ENCODE measurements at regions not wholly inside any gene's neighbourhood (a gene's known extent, or its start where the extent isn't known, plus 50 kb on each side); places are given as distances from the start of the nearest gene placed in this dataset.

GRCh38 chr5:18051953-18052352 lies 417.7 kb downstream of the TAF11L14 start:
- DNase-seq = no peak

- DNase-seq = no peak
These were observed 418.3 kb downstream of the TAF11L14 start for GRCh38 chr5:18052569-18052968.

GRCh38 chr5:18057725-18058124 lies 423.5 kb downstream of the TAF11L14 start:
- no peak for DNase-seq

GRCh38 chr5:18067615-18068014 lies 433.4 kb downstream of the TAF11L14 start:
- DNase-seq = no peak

GRCh38 chr5:18068826-18069225 lies 434.6 kb downstream of the TAF11L14 start:
- no peak for DNase-seq

GRCh38 chr5:18069790-18070189 lies 435.5 kb downstream of the TAF11L14 start:
- DNase-seq = no peak

- no peak for DNase-seq
These were observed 438.3 kb downstream of the TAF11L14 start for GRCh38 chr5:18072600-18072999.

GRCh38 chr5:18074961-18075360 lies 440.7 kb downstream of the TAF11L14 start:
- DNase-seq = no peak

- no peak for DNase-seq
These were observed 443.9 kb downstream of the TAF11L14 start for GRCh38 chr5:18078157-18078556.

- DNase-seq = no peak
These were observed 445.6 kb downstream of the TAF11L14 start for GRCh38 chr5:18079831-18080230.

- DNase-seq = no peak
These were observed 453.8 kb downstream of the TAF11L14 start for GRCh38 chr5:18088020-18088579.

- no peak for DNase-seq
These were observed 455.9 kb downstream of the TAF11L14 start for GRCh38 chr5:18090177-18090576.

- DNase-seq = no peak
These were observed 456.9 kb downstream of the TAF11L14 start for GRCh38 chr5:18091142-18091541.

GRCh38 chr5:18091758-18092157 lies 457.5 kb downstream of the TAF11L14 start:
- no peak for DNase-seq

- DNase-seq = no peak
These were observed 460.8 kb downstream of the TAF11L14 start for GRCh38 chr5:18095061-18095460.

- no peak for DNase-seq
These were observed 463.6 kb downstream of the TAF11L14 start for GRCh38 chr5:18097817-18098216.

- DNase-seq = no peak
These were observed 464.4 kb downstream of the TAF11L14 start for GRCh38 chr5:18098691-18099090.

GRCh38 chr5:18099261-18099660 lies 465.0 kb downstream of the TAF11L14 start:
- no peak for DNase-seq

- no peak for DNase-seq
These were observed 467.3 kb downstream of the TAF11L14 start for GRCh38 chr5:18101532-18101931.

GRCh38 chr5:18102733-18103132 lies 468.5 kb downstream of the TAF11L14 start:
- no peak for DNase-seq

GRCh38 chr5:18105449-18105848 lies 471.2 kb downstream of the TAF11L14 start:
- no peak for DNase-seq

- no peak for DNase-seq
These were observed 477.7 kb downstream of the TAF11L14 start for GRCh38 chr5:18111906-18112465.

- no peak for DNase-seq
These were observed 479.5 kb downstream of the TAF11L14 start for GRCh38 chr5:18113721-18114120.

GRCh38 chr5:18114151-18114757 lies 480.0 kb downstream of the TAF11L14 start:
- DNase-seq = no peak

GRCh38 chr5:18117968-18118367 lies 483.7 kb downstream of the TAF11L14 start:
- DNase-seq = no peak

Measured in activated naive CD4-positive, alpha-beta T cell treated with anti-CD3 and anti-CD28 coated beads, Interleukin-2, amount 50 U/mL, for 16 hours (primary cell).